ENCODE measurements at regions not wholly inside any gene's neighbourhood (a gene's known extent, or its start where the extent isn't known, plus 50 kb on each side); places are given as distances from the start of the nearest gene placed in this dataset.
"Not testable (repeated sequence)": the region's sequence is repeated elsewhere in the genome, so short reads cannot be mapped to it uniquely, and the experiment has no call there.

DNA sequence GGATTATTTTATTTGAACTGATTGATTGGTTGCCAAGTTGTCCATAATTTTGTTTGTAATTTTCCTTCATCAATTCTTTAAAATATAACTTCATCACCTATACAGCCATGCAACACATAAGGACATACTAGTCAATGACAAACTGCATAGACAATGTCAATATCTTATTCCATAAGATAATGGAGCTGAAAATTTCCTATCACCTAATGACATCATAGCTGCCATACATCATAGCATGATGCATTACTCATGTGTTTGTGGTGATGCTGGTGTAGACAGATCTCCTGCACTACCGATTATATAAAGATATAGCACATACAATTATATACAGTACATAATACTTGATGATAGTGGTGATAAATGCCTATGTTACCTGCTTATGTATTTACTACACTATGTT is 369.8 kb upstream of the NT5C1B start:
- H3K4me3 ChIP-seq (ENCODE audit: low read length): no peak overlapping the region
- TF ChIP-seq CTCF (conservative IDR thresholded peaks at IDR 0.05; ENCODE audit: low read length): no peak
- no peak for DNase-seq (ENCODE audit: low read depth)

- no peak overlapping the region for H3K4me3 ChIP-seq (ENCODE audit: low read length)
- no peak for DNase-seq (ENCODE audit: low read depth)
- TF ChIP-seq CTCF (conservative IDR thresholded peaks at IDR 0.05; ENCODE audit: low read length): no peak
Observed at GRCh38 chr2:18957909-18958308, 368.5 kb upstream of the NT5C1B start.

- no peak for TF ChIP-seq CTCF (conservative IDR thresholded peaks at IDR 0.05; ENCODE audit: low read length)
- DNase-seq (ENCODE audit: low read depth): peak; percentile 63
- H3K4me3 ChIP-seq (ENCODE audit: low read length): no peak overlapping the region
Observed at GRCh38 chr2:18950361-18950851, 361.0 kb upstream of the NT5C1B start.

DNA sequence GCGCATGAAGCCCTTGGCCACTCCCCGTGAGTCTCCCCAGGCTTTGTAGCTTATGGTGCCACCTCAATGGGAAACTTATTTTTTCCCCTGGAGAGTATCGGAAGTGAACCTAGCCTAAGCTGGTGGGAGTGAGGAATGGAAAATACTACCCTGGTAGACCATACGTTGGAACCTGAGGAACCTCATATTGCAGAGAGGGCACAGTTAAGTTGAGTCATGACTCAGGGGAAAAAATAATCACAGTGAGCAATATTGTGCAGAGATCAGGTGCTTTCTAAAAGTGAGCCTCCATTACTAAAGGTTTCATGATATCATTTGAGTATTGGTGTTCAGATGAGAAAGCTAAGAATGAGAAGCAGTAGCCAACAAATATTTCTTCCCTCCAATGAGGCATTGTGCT is 360.5 kb upstream of the NT5C1B start:
- TF ChIP-seq CTCF (conservative IDR thresholded peaks at IDR 0.05; ENCODE audit: low read length): no peak
- no peak overlapping the region for H3K4me3 ChIP-seq (ENCODE audit: low read length)

GRCh38 chr2:18940184-18940583 is 350.8 kb upstream of the NT5C1B start:
- H3K4me3 ChIP-seq (ENCODE audit: low read length): no peak overlapping the region
- DNase-seq (ENCODE audit: low read depth): no peak
- no peak for TF ChIP-seq CTCF (conservative IDR thresholded peaks at IDR 0.05; ENCODE audit: low read length)

More for the DNA sequence above, 360.5 kb upstream of the NT5C1B start:
- DNase-seq (ENCODE audit: low read depth): no peak

DNA sequence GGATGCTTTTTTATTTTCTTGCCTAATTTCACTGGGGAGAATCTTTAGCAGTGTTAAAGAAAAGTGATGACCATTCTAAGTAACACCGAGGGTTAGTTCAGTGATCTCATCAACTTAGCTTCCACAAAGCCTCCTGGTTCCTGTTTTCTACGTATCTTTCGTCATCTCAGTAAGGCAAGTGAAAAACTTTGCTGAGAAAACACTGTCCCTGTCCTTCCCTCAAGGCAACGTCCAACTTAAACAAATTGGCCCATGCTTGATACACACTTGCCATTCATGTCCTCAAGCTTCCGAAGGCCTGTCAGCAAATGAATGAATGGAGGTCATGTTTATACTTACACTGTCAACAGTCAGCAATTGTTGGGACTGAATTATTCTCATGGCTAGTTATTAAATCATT is 350.4 kb upstream of the NT5C1B start:
- DNase-seq (ENCODE audit: low read depth); H3K4me3 ChIP-seq (ENCODE audit: low read length): not testable (repeated sequence)

DNA sequence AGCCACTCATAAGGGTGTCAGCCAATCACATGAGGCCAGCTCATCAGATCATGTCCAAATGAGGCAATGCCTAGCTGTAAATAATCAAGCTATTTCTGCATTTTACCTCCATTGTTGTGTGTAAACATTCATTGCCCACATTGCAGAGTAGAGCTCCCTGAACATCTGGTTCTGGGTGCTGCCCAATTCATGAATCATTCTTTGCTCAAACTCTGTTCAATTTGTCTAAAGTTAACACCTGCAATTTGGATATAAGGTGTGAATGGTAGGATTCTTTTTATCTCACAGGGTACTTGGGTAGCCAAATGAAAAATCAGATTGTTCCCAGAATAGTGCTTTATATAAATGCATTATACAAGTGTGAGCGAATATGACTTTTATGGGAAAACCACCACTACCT is 345.5 kb upstream of the NT5C1B start:
- no peak for TF ChIP-seq CTCF (conservative IDR thresholded peaks at IDR 0.05; ENCODE audit: low read length)
- no peak for DNase-seq (ENCODE audit: low read depth)
- no peak overlapping the region for H3K4me3 ChIP-seq (ENCODE audit: low read length)

- peak; percentile 37 for DNase-seq (ENCODE audit: low read depth)
- TF ChIP-seq CTCF (conservative IDR thresholded peaks at IDR 0.05; ENCODE audit: low read length): no peak
- no peak overlapping the region for H3K4me3 ChIP-seq (ENCODE audit: low read length)
Observed at GRCh38 chr2:18932853-18933252, 343.5 kb upstream of the NT5C1B start.
